GM12878 (cell line): ENCODE measurements at regions not wholly inside any gene's neighbourhood (a gene's known extent, or its start where the extent isn't known, plus 50 kb on each side); places are given as distances from the start of the nearest gene placed in this dataset.
A peak's percentile ranks its signal among the peaks of the same experiment; 100 is the strongest.

Experiments used
- ATF7 ChIP-seq: fragments of 450-650 bp; IDR thresholded peaks from 2 replicates; pipeline ENCODE4 v1.6.1; 2016; ENCODE audit warnings: low read depth, mild to moderate bottlenecking
- BACH1 ChIP-seq: fragments of 450-650 bp; IDR thresholded peaks from 2 replicates; pipeline ENCODE4 v1.6.1; 2017; ENCODE audit warnings: mild to moderate bottlenecking, borderline replicate concordance
- CBFB ChIP-seq: IDR thresholded peaks from 2 replicates; pipeline ENCODE4 v1.6.1; 2016; ENCODE audit warnings: antibody characterized with exemption, low read depth
- CHD4 ChIP-seq: fragments of 200-600 bp; sonication (generic); IDR thresholded peaks from 2 replicates; pipeline ENCODE4 v1.6.1; 2016; ENCODE audit warnings: mild to moderate bottlenecking
- CREB1 ChIP-seq: IDR thresholded peaks from 2 replicates; pipeline ENCODE4 v1.6.1; 2012; ENCODE audit warnings: low read depth, mild to moderate bottlenecking, inconsistent platforms
- EGR1 ChIP-seq, 2 experiments: IDR thresholded peaks; 1 replicate in 1 of 2; 2 replicates in 1 of 2; pipeline ENCODE4 v1.6.1; 2011 to 2012; ENCODE audit warnings: low read depth in 2 of 2, low read length in 2 of 2, borderline replicate concordance in 1 of 2, mild to moderate bottlenecking in 1 of 2, moderate library complexity in 1 of 2
- FOXM1 ChIP-seq: IDR thresholded peaks from 2 replicates; pipeline ENCODE4 v1.6.1; 2012; ENCODE audit warnings: low read depth, mild to moderate bottlenecking, inconsistent platforms, low read length, moderate library complexity
- GATAD2B ChIP-seq: fragments of 450-650 bp; conservative IDR thresholded peaks from 2 replicates; pipeline ENCODE4 v1.6.1; 2017; ENCODE audit warnings: low read depth, mild to moderate bottlenecking, moderate library complexity
- HDAC6 ChIP-seq: fragments of 200-600 bp; sonication (generic); IDR thresholded peaks from one replicate; pipeline ENCODE4 v1.8.0; 2017; ENCODE audit warnings: antibody characterized with exemption; ENCODE audit not compliant: unreplicated experiment
- KLF5 ChIP-seq: fragments of 450-650 bp; IDR thresholded peaks from 2 replicates; pipeline ENCODE4 v1.6.1; 2014; ENCODE audit warnings: mild to moderate bottlenecking; ENCODE audit not compliant: partially characterized antibody
- MTA2 ChIP-seq: fragments of 450-650 bp; IDR thresholded peaks from 2 replicates; pipeline ENCODE4 v1.6.1; 2016; ENCODE audit warnings: low read depth, mild to moderate bottlenecking, moderate library complexity
- NR2C1 ChIP-seq: fragments of 450-650 bp; IDR thresholded peaks from 2 replicates; pipeline ENCODE4 v1.6.1; 2017; ENCODE audit warnings: antibody characterized with exemption, mild to moderate bottlenecking, moderate library complexity
- POU2F2 ChIP-seq: IDR thresholded peaks from 3 replicates; pipeline ENCODE4 v1.6.1; 2011; ENCODE audit warnings: low read depth, mild to moderate bottlenecking, low read length, borderline replicate concordance
- SIX5 ChIP-seq: IDR thresholded peaks from 2 replicates; pipeline ENCODE4 v1.6.1; 2011; ENCODE audit warnings: mild to moderate bottlenecking, low read depth, low read length, moderate library complexity; ENCODE audit not compliant: severe bottlenecking
- SMARCA5 ChIP-seq: fragments of 450-650 bp; IDR thresholded peaks from 2 replicates; pipeline ENCODE4 v1.6.1; 2017; ENCODE audit warnings: mild to moderate bottlenecking
- SMC3 ChIP-seq: IDR thresholded peaks from 2 replicates; pipeline ENCODE4 v1.6.1; 2011; ENCODE audit warnings: low read length, improper control_type of control experiment, borderline replicate concordance
- STAT3 ChIP-seq: IDR thresholded peaks from 2 replicates; pipeline ENCODE4 v1.6.1; 2011; ENCODE audit warnings: low read depth, low read length, improper control_type of control experiment
- TCF7 ChIP-seq: IDR thresholded peaks from 2 replicates; pipeline ENCODE4 v1.6.1; 2014; ENCODE audit warnings: antibody characterized with exemption, borderline replicate concordance
- WRNIP1 ChIP-seq: IDR thresholded peaks from 2 replicates; pipeline ENCODE4 v1.6.1; 2011; ENCODE audit warnings: low read depth, low read length, improper control_type of control experiment, borderline replicate concordance
- YY1 ChIP-seq: IDR thresholded peaks from 2 replicates; pipeline ENCODE4 v1.6.1; 2011; ENCODE audit warnings: low read depth, mild to moderate bottlenecking, low read length
- ZBED1 ChIP-seq: IDR thresholded peaks from 2 replicates; pipeline ENCODE4 v1.6.1; 2016; ENCODE audit warnings: borderline replicate concordance
- ZNF207 ChIP-seq: fragments of 450-650 bp; IDR thresholded peaks from 2 replicates; pipeline ENCODE4 v1.6.1; 2014; ENCODE audit warnings: antibody characterized with exemption, mild to moderate bottlenecking, borderline replicate concordance
- TF ChIP-seq, protein P1 (sequence below): fragments of 450-650 bp; IDR thresholded peaks from 2 replicates; pipeline ENCODE4 v1.6.1; 2016; ENCODE audit warnings: mild to moderate bottlenecking, moderate library complexity, borderline replicate concordance
- TF ChIP-seq, protein P2 (sequence below): fragments of 450-650 bp; conservative IDR thresholded peaks from 2 replicates; pipeline ENCODE4 v1.6.1; 2017; ENCODE audit warnings: mild to moderate bottlenecking, moderate library complexity
- TF ChIP-seq, protein P3 (sequence below): fragments of 450-650 bp; IDR thresholded peaks from 2 replicates; pipeline ENCODE4 v1.6.1; 2017; ENCODE audit warnings: borderline replicate concordance
- TF ChIP-seq, protein P4 (sequence below): fragments of 450-650 bp; IDR thresholded peaks from 2 replicates; pipeline ENCODE4 v1.6.1; 2016; ENCODE audit warnings: mild to moderate bottlenecking

DNA sequence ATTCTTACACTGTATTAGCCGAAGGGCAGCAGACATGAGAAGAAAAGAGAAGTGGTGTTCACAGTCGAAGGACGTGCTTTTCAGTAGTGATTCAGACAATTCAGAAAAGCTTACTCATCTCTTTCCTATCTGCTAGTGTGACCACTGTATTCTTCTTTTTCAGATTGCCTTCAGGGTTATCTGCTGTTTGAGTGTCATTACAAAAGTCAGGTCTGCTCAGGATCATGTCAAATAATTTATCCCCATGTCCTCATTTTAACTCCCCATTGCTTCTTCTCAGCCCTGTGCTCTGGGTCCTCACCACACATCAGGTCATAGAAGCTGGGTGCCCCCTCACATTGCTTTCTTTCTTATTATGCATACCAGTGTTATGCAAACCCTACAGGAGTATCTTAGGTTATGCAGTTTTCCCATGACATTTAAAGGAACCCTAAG lies 394.0 kb downstream of the CETN3 start (continued):
- TF ChIP-seq, protein P1, sequence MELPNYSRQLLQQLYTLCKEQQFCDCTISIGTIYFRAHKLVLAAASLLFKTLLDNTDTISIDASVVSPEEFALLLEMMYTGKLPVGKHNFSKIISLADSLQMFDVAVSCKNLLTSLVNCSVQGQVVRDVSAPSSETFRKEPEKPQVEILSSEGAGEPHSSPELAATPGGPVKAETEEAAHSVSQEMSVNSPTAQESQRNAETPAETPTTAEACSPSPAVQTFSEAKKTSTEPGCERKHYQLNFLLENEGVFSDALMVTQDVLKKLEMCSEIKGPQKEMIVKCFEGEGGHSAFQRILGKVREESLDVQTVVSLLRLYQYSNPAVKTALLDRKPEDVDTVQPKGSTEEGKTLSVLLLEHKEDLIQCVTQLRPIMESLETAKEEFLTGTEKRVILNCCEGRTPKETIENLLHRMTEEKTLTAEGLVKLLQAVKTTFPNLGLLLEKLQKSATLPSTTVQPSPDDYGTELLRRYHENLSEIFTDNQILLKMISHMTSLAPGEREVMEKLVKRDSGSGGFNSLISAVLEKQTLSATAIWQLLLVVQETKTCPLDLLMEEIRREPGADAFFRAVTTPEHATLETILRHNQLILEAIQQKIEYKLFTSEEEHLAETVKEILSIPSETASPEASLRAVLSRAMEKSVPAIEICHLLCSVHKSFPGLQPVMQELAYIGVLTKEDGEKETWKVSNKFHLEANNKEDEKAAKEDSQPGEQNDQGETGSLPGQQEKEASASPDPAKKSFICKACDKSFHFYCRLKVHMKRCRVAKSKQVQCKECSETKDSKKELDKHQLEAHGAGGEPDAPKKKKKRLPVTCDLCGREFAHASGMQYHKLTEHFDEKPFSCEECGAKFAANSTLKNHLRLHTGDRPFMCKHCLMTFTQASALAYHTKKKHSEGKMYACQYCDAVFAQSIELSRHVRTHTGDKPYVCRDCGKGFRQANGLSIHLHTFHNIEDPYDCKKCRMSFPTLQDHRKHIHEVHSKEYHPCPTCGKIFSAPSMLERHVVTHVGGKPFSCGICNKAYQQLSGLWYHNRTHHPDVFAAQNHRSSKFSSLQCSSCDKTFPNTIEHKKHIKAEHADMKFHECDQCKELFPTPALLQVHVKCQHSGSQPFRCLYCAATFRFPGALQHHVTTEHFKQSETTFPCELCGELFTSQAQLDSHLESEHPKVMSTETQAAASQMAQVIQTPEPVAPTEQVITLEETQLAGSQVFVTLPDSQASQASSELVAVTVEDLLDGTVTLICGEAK: no peak
- TF ChIP-seq TCF7: 0 out of 2 replicates have a peak, but pooled peaks have one; percentile 10
- TF ChIP-seq CREB1: no peak
- no peak for TF ChIP-seq FOXM1
- TF ChIP-seq, protein P2, sequence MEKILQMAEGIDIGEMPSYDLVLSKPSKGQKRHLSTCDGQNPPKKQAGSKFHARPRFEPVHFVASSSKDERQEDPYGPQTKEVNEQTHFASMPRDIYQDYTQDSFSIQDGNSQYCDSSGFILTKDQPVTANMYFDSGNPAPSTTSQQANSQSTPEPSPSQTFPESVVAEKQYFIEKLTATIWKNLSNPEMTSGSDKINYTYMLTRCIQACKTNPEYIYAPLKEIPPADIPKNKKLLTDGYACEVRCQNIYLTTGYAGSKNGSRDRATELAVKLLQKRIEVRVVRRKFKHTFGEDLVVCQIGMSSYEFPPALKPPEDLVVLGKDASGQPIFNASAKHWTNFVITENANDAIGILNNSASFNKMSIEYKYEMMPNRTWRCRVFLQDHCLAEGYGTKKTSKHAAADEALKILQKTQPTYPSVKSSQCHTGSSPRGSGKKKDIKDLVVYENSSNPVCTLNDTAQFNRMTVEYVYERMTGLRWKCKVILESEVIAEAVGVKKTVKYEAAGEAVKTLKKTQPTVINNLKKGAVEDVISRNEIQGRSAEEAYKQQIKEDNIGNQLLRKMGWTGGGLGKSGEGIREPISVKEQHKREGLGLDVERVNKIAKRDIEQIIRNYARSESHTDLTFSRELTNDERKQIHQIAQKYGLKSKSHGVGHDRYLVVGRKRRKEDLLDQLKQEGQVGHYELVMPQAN: no peak
- no peak for TF ChIP-seq EGR1 (IDR thresholded peaks at IDR 0.05; ENCODE audit: borderline replicate concordance in 1 of 2, low read depth in 2 of 2, low read length in 2 of 2)
- TF ChIP-seq KLF5: no peak
- no peak for TF ChIP-seq SMC3
- no peak for TF ChIP-seq CHD4
- TF ChIP-seq MTA2: peak; percentile 50; the same call in 1 of the 2 replicates
- TF ChIP-seq, protein P3, sequence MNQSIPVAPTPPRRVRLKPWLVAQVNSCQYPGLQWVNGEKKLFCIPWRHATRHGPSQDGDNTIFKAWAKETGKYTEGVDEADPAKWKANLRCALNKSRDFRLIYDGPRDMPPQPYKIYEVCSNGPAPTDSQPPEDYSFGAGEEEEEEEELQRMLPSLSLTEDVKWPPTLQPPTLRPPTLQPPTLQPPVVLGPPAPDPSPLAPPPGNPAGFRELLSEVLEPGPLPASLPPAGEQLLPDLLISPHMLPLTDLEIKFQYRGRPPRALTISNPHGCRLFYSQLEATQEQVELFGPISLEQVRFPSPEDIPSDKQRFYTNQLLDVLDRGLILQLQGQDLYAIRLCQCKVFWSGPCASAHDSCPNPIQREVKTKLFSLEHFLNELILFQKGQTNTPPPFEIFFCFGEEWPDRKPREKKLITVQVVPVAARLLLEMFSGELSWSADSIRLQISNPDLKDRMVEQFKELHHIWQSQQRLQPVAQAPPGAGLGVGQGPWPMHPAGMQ: no peak
- TF ChIP-seq WRNIP1: no peak
- no peak for TF ChIP-seq GATAD2B
- TF ChIP-seq POU2F2: peak; percentile 56; the same call in 1 of the 3 replicates
- no peak for TF ChIP-seq CBFB
- TF ChIP-seq ZNF207: no peak
- no peak for TF ChIP-seq SIX5
- TF ChIP-seq ZBED1: no peak
- no peak for TF ChIP-seq STAT3
- no peak for TF ChIP-seq NR2C1
- no peak for TF ChIP-seq HDAC6
- TF ChIP-seq SMARCA5: no peak
- TF ChIP-seq ATF7: peak; percentile 59
- TF ChIP-seq, protein P4, sequence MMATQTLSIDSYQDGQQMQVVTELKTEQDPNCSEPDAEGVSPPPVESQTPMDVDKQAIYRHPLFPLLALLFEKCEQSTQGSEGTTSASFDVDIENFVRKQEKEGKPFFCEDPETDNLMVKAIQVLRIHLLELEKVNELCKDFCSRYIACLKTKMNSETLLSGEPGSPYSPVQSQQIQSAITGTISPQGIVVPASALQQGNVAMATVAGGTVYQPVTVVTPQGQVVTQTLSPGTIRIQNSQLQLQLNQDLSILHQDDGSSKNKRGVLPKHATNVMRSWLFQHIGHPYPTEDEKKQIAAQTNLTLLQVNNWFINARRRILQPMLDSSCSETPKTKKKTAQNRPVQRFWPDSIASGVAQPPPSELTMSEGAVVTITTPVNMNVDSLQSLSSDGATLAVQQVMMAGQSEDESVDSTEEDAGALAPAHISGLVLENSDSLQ: no peak
- 0 out of 2 replicates have a peak, but pooled peaks have one; percentile 40 for TF ChIP-seq YY1
- TF ChIP-seq BACH1: peak; percentile 96; the same call in 1 of the 2 replicates
